WTC11 (cell line): ENCODE measurements at regions not wholly inside any gene's neighbourhood (a gene's known extent, or its start where the extent isn't known, plus 50 kb on each side); places are given as distances from the start of the nearest gene placed in this dataset.

ENCODE experiments used
- ATF3 ChIP-seq: sonication (generic); formaldehyde crosslinking; conservative IDR thresholded peaks from 2 replicates; pipeline ENCODE4 v1.8.1; 2022; ENCODE audit warnings: mild to moderate bottlenecking, missing genetic modification reagents
- JUN ChIP-seq: sonication (generic); formaldehyde crosslinking; IDR thresholded peaks from 2 replicates; pipeline ENCODE4 v1.8.0; 2023; ENCODE audit warnings: mild to moderate bottlenecking, missing genetic modification reagents
- MYBL2 ChIP-seq: sonication (generic); formaldehyde crosslinking; IDR thresholded peaks from 2 replicates; pipeline ENCODE4 v1.8.1; 2023; ENCODE audit warnings: mild to moderate bottlenecking, moderate library complexity, missing genetic modification reagents
- NR2C2 ChIP-seq: sonication (generic); formaldehyde crosslinking; IDR thresholded peaks from 2 replicates; pipeline ENCODE4 v1.8.0; 2022; ENCODE audit warnings: mild to moderate bottlenecking, missing genetic modification reagents
- PREB ChIP-seq: sonication (generic); formaldehyde crosslinking; IDR thresholded peaks from 2 replicates; pipeline ENCODE4 v1.8.1; 2022; ENCODE audit warnings: mild to moderate bottlenecking, missing genetic modification reagents, moderate library complexity, borderline replicate concordance
- SMAD4 ChIP-seq: sonication (generic); formaldehyde crosslinking; IDR thresholded peaks from 2 replicates; pipeline ENCODE4 v1.8.0; 2022; ENCODE audit warnings: mild to moderate bottlenecking, missing genetic modification reagents
- TEAD1 ChIP-seq: sonication (generic); formaldehyde crosslinking; IDR thresholded peaks from 2 replicates; pipeline ENCODE4 v1.8.0; 2022; ENCODE audit warnings: mild to moderate bottlenecking, missing genetic modification reagents
- USF2 ChIP-seq: sonication (generic); formaldehyde crosslinking; IDR thresholded peaks from 2 replicates; pipeline ENCODE4 v1.8.1; 2023; ENCODE audit warnings: mild to moderate bottlenecking, missing genetic modification reagents, moderate library complexity
- ZNF121 ChIP-seq: sonication (generic); formaldehyde crosslinking; IDR thresholded peaks from 2 replicates; pipeline ENCODE4 v1.8.0; 2023; ENCODE audit warnings: missing genetic modification reagents
- TF ChIP-seq, protein P1 (sequence below): fragments of 200-600 bp; IDR thresholded peaks from 2 replicates; pipeline ENCODE4 v1.8.0; 2022; ENCODE audit warnings: antibody characterized with exemption
- TF ChIP-seq, protein P2 (sequence below): sonication (generic); formaldehyde crosslinking; IDR thresholded peaks from 2 replicates; pipeline ENCODE4 v1.8.0; 2022; ENCODE audit warnings: mild to moderate bottlenecking, missing genetic modification reagents

DNA sequence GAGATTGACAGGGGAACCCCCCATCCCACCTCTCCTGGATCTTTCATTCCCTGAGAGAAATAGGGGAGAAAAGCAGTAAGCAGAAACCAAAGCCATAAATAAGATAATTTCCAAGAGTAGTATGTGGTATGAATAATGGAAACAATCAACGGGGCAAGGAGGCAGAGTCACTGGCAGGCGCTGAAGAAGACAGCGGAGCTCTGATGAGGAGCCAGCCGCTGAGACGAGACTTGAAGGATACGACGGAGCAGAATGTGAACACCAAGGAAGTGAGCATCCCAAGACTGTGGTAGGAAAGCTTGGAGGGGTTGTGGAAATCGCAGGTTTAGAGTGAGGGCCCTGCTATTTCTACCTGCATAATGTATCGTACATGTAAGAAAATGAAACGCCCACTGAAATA, 93.6 kb upstream of the CBLN2 start:
- TF ChIP-seq NR2C2 (no peak), ZNF121 (CRISPR knock-in tag) (no peak), JUN (CRISPR knock-in tag) (no peak), ATF3 (CRISPR knock-in tag) (no peak), USF2 (CRISPR knock-in tag) (no peak), TEAD1 (CRISPR knock-in tag) (no peak), PREB (CRISPR knock-in tag) (no peak), SMAD4 (CRISPR knock-in tag) (no peak), MYBL2 (CRISPR knock-in tag) (no peak)
- TF ChIP-seq, protein P1, sequence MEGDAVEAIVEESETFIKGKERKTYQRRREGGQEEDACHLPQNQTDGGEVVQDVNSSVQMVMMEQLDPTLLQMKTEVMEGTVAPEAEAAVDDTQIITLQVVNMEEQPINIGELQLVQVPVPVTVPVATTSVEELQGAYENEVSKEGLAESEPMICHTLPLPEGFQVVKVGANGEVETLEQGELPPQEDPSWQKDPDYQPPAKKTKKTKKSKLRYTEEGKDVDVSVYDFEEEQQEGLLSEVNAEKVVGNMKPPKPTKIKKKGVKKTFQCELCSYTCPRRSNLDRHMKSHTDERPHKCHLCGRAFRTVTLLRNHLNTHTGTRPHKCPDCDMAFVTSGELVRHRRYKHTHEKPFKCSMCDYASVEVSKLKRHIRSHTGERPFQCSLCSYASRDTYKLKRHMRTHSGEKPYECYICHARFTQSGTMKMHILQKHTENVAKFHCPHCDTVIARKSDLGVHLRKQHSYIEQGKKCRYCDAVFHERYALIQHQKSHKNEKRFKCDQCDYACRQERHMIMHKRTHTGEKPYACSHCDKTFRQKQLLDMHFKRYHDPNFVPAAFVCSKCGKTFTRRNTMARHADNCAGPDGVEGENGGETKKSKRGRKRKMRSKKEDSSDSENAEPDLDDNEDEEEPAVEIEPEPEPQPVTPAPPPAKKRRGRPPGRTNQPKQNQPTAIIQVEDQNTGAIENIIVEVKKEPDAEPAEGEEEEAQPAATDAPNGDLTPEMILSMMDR: no peak
- TF ChIP-seq, protein P2, sequence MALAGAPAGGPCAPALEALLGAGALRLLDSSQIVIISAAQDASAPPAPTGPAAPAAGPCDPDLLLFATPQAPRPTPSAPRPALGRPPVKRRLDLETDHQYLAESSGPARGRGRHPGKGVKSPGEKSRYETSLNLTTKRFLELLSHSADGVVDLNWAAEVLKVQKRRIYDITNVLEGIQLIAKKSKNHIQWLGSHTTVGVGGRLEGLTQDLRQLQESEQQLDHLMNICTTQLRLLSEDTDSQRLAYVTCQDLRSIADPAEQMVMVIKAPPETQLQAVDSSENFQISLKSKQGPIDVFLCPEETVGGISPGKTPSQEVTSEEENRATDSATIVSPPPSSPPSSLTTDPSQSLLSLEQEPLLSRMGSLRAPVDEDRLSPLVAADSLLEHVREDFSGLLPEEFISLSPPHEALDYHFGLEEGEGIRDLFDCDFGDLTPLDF (CRISPR knock-in tag): no peak
